Stimulated activated CD4-positive, alpha-beta T cell treated with anti-CD3 and anti-CD28 coated beads, TNF-alpha, amount 100 ng/mL, for 24 hours (primary cell): ENCODE measurements at regions not wholly inside any gene's neighbourhood (a gene's known extent, or its start where the extent isn't known, plus 50 kb on each side); places are given as distances from the start of the nearest gene placed in this dataset.

Experiments
- DNase-seq, 3 experiments: peaks; one replicate each; pipeline ENCODE4 v3.0.0-alpha.2; 2020; ENCODE audit warnings: low read depth in 3 of 3

DNA sequence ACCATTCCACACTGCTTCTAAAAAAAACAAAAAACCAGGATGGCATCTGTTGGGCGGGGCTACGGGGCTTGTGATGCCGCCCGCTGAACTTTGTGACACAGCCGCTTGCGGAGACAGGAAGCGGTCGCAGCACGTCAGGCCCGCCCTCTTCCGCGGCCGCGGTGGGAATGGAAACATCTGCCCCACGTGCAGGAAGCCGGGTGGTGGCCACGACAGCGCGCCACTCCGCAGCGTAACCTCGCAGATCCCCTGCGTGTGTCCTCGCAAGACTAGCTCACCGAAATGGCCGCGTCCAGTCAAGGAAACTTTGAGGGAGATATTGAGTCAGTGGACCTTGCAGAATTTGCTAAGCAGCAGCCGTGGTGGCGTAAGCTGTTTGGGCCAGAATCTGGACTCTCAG is 168.5 kb downstream of the SUCLG1 start:
- no peak for DNase-seq

- DNase-seq: no peak
These were observed 170.8 kb downstream of the SUCLG1 start for GRCh38 chr2:84288293-84288692.

GRCh38 chr2:84286878-84287277 is 172.2 kb downstream of the SUCLG1 start:
- DNase-seq: no peak

GRCh38 chr2:84285056-84285747 is 173.9 kb downstream of the SUCLG1 start:
- DNase-seq: no peak

- DNase-seq: no peak
These were observed 175.6 kb downstream of the SUCLG1 start for GRCh38 chr2:84283506-84283905.

- DNase-seq: no peak
These were observed 177.6 kb downstream of the SUCLG1 start for GRCh38 chr2:84281510-84281909.

DNA sequence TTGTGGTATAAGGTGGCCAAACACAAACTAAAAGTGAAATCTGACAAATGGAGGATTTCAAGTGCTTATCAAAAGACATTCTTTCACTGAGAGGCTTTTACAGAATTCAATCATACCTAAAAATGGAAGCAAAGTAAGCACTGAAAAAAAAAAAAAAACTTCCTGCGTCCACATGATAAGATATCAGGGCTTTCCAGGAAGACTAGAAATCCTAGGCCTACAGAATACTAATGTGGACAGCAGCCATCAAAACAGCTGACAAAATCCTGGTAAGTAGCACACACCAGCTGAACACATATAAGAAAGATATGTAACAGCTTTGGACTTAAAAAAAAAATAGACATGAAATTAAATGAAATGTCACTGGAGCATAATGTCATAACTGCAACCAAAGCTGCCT is 178.2 kb downstream of the SUCLG1 start:
- DNase-seq: no peak

DNA sequence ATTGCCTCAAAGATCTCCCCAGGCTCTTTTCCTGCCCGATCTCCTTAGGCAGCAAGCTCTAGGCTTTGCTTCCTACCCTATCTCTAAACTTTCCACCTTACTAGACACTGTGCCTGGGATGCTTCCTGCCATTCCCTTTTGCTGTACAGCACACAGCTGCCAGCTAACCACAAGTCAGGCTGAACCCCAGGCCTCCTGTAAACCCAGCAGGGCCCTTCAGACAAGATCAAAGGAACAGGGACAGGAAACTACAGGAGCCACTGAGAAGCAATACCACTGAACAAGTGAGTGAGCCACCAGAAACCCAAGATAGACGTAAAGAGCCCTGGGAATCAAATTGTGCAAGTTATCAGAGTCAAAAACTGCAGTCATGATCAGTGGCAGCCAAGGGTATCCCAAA is 180.7 kb downstream of the SUCLG1 start:
- no peak for DNase-seq

- no peak for DNase-seq
These were observed 182.4 kb downstream of the SUCLG1 start for GRCh38 chr2:84276590-84277255.

DNA sequence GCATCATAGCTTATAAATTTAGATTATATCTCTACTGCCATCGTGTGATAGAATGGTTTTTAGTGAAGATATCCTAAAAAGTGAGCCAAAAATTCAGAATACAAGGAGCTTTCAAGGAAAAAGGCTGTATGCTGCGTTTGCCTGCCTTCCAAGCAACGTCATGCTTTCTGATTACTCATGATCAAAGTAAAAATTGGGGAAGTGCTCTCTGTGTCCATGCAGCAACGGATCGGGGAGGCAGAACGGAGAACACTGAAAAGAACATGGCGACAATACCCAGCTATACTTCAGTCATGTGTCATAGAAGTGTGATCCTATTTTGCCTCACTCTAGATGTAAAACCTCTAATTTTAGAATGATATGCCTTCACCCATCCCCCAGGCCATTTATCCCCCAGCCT is 185.7 kb downstream of the SUCLG1 start:
- no peak for DNase-seq

- DNase-seq: no peak
These were observed 187.1 kb downstream of the SUCLG1 start for GRCh38 chr2:84271977-84272376.

DNA sequence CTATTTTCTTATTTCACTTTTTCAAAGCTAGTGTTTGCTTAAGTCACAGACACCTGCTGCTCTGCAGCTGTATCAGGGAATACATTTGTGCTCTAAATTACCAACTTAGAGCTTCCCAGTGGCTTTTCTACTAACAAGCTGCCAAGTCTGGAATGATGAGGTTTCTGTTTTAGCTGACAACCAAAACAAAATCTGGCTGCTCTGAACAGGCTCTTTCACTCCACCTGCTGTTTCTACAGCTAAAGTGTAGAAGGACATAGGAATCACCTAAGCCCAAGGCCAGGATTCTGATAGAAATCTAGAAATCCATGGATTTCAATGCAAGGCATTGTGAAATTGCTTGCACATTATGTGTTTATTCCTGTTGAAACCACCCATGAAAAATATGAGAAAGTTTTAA is 201.2 kb downstream of the SUCLG1 start:
- DNase-seq: no peak

GRCh38 chr2:84251651-84252302 is 207.3 kb downstream of the SUCLG1 start:
- no peak for DNase-seq

DNA sequence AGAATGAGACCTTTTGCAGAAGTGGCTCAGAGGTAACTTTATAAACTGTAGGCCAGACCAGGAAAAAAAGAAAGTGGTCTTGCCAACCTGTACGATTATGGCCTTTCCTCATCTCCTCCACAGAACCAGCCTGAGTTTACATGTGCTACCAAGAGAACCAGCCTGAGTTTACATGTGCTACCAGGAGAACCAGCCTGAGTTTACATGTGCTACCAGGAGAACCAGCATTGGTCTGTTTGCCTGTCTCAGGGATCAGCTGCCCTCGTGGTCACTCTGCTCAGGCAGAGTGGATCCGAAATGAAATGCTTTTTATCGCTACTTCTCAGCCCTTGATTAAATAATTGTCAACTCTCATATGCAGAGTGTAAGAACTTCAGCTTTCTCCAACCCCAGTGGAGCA is 209.9 kb downstream of the SUCLG1 start:
- DNase-seq: no peak

DNA sequence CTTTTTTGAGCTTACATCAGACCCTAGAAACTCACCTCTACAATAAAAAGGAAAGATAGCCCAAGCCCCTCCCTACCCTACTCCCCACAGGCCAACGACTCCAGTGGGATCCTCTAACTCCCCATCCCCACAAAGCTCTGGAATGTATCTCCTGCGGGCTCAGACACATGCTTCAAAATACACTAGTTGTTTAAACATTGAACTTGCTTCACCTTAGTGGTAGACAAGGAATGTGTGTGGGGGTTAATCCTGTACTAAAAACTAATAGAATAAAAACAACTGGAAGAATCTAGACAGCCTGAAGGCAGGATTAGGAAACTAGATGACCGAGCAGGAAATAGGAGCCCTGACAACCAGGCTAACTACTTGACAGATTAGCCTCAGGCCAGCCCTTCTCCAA is 211.5 kb downstream of the SUCLG1 start:
- DNase-seq: no peak

- DNase-seq: no peak
These were observed 215.0 kb downstream of the SUCLG1 start for GRCh38 chr2:84243788-84244733.

DNA sequence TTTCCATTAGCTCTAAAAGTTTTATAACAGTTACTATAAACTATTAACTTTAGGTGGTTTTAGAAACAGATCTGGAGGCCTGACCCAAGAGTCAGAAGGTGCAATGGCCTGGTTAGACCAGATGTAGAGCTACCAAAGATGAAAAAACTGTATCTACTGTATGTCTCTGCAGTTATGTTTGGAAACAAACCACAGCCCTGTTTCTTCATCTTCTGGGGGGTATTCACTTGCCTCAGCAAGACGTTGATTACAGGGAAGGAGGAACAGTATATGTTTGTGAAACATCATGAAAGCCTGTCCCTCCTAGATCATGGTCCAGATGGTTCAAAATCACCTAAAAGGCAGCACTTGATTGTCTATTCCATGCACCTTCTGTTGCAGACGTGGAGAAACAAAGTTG is 220.2 kb downstream of the SUCLG1 start:
- no peak for DNase-seq

- DNase-seq: no peak
These were observed 222.8 kb downstream of the SUCLG1 start for GRCh38 chr2:84236288-84236687.

- DNase-seq: no peak
These were observed 225.0 kb downstream of the SUCLG1 start for GRCh38 chr2:84234103-84234502.

DNA sequence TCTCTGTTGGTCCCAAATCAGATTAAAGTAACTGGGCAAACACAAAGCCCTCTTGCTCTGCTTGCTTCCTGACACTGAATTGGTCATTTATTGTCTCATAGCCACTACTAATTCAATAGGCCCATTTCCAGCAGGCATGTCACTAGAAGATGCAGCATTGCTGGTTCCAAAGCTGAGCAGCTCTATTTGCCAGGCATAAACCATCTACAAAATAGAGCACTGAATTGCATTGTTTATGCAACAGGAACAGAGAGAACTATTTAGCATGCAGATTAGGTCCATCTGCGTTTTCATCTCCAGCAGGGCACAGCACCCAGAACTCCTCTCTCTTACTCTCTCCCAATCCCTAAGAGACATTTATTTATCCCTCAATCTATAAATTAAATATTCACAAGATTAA is 227.6 kb downstream of the SUCLG1 start:
- no peak for DNase-seq

GRCh38 chr2:84224121-84224520 is 235.0 kb downstream of the SUCLG1 start:
- DNase-seq: no peak

- DNase-seq: no peak
These were observed 235.9 kb downstream of the SUCLG1 start for GRCh38 chr2:84223191-84223590.
